Stomach smooth muscle (tissue), 2 donors: ENCODE measurements at regions not wholly inside any gene's neighbourhood (a gene's known extent, or its start where the extent isn't known, plus 50 kb on each side); places are given as distances from the start of the nearest gene placed in this dataset.

Experiments
- H3K27ac ChIP-seq: one replicate; pipeline ENCODE4 v1.7.0; 2013; ENCODE audit warnings: mild to moderate bottlenecking, low read length, inconsistent platforms
- H3K27me3 ChIP-seq, 2 donors: one replicate each; pipeline ENCODE4 v1.7.0; 2013; ENCODE audit warnings: low read length in 2 of 2; ENCODE audit not compliant: insufficient read depth in 2 of 2, control insufficient read depth in 1 of 2
- H3K36me3 ChIP-seq, 2 donors: one replicate each; pipeline ENCODE4 v1.7.0; 2013; ENCODE audit warnings: low read length in 2 of 2; ENCODE audit not compliant: control insufficient read depth in 2 of 2, insufficient read depth in 2 of 2
- H3K4me1 ChIP-seq: one replicate; pipeline ENCODE4 v1.7.0; 2013; ENCODE audit warnings: low read length; ENCODE audit not compliant: control insufficient read depth, insufficient read depth
- H3K4me3 ChIP-seq, 2 donors: one replicate each; pipeline ENCODE4 v1.7.0; 2013; ENCODE audit warnings: low read length in 2 of 2
- H3K9ac ChIP-seq, 2 donors: one replicate each; pipeline ENCODE4 v1.7.0; 2013; ENCODE audit warnings: low read length in 2 of 2, mild to moderate bottlenecking in 1 of 2
- H3K9me3 ChIP-seq, 2 donors: one replicate each; pipeline ENCODE4 v1.7.0; 2013; ENCODE audit warnings: low read length in 2 of 2; ENCODE audit not compliant: control insufficient read depth in 2 of 2
- donor health status: healthy.
- donor health status: Pancreatic carcinoma.

DNA sequence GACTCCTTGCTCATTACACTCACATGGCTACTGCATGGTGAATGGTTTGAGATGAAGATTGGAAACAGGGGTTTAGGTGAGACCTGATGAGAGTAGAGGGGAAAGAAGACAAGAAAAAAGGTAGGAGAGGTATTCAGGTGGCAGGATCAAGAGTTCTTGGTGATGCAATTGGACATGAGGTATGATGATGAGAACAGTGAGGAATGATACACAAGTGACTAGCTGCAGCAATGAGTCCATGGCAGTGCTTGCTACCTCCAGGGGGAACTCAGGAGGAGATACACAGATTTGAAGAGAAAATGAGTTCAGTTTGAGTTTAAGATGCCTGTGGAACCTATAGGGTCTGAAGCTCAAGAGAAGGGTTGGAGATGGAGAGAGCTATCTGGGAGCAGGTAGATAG lies 62.1 kb upstream of the NFE2L2 start:
- Histone ChIP-seq H3K9me3 (no peaks in the 10 kb centered on the region), H3K27me3 (no peaks in the 10 kb centered on the region), H3K27ac (no peak overlapping the region), H3K36me3 (peaks cover 6% of the 10 kb centered on the region in 2 donors), H3K4me3 (no peak overlapping the region), H3K4me1 (no peaks in the 10 kb centered on the region), H3K9ac (no peak overlapping the region)

DNA sequence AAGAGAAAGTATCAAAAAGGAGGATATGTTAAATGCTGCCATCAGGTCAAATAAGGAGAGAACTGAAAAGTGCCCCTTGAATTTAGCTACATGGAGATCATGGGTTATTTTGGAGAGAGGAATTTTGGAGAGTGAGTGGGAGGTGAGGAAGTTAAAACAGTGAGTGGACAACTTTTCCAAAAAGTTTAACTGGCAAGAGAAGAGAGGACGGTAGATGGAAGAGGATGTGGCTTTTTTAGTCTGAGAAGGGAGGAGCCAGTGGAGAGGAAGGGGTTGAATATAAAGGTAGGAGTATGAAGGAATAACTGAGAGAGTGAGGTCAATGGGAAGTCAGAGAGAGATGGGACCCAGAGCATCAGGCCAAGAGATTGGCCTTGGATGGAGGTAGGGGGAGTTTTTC lies 62.5 kb upstream of the NFE2L2 start:
- Histone ChIP-seq H3K9me3 (no peaks in the 10 kb centered on the region), H3K4me1 (no peaks in the 10 kb centered on the region), H3K9ac (no peak overlapping the region), H3K36me3 (peaks cover 6% of the 10 kb centered on the region in 2 donors), H3K27ac (no peak overlapping the region), H3K27me3 (no peaks in the 10 kb centered on the region), H3K4me3 (no peak overlapping the region)

DNA sequence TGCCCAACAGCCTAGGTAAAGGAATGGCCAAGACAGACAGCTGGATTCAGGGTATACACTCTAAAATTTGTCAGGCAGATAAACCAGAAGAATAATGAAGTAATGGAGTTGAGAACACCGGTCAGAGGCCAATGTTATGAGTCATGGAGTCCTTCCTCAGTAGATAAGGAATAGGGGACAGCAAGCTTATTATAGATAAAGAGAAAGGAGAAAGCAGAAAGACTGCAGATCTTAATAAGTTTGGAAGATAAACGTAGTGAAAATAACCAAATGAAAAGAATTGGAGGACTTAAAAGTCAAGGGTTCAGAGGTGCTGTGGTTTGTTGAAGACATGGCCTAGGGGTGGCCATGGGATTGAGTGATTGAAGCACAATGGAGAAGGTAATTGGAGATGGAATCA lies 63.5 kb upstream of the NFE2L2 start:
- Histone ChIP-seq H3K9me3 (no peaks in the 10 kb centered on the region), H3K9ac (no peak overlapping the region), H3K4me3 (no peak overlapping the region), H3K27ac (no peak overlapping the region), H3K36me3 (no peaks in the 10 kb centered on the region), H3K27me3 (no peaks in the 10 kb centered on the region), H3K4me1 (no peaks in the 10 kb centered on the region)

DNA sequence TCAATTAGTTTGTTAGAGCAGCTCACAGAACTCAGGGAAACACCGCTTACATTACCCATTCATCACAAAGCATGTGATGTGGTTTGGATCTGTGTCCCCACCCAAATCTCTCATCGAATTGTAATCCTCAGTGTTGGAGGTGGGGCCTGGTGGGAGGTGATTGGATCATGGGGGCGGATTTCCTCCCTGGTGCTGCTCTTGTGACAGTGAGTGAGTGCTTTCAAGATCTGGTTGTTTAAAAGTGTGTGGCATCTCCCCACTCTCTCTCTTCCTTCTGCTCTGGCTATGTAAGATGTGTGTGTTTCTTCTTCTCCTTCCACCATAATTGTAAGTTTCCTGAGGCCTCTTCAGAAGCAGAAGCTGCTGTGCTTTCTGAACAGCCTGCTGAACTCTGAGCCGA lies 63.5 kb upstream of the AGPS start:
- Histone ChIP-seq H3K4me1 (no peaks in the 10 kb centered on the region), H3K9me3 (no peaks in the 10 kb centered on the region), H3K4me3 (no peak overlapping the region), H3K36me3 (no peaks in the 10 kb centered on the region), H3K27me3 (no peaks in the 10 kb centered on the region), H3K9ac (no peak overlapping the region), H3K27ac (no peak overlapping the region)

DNA sequence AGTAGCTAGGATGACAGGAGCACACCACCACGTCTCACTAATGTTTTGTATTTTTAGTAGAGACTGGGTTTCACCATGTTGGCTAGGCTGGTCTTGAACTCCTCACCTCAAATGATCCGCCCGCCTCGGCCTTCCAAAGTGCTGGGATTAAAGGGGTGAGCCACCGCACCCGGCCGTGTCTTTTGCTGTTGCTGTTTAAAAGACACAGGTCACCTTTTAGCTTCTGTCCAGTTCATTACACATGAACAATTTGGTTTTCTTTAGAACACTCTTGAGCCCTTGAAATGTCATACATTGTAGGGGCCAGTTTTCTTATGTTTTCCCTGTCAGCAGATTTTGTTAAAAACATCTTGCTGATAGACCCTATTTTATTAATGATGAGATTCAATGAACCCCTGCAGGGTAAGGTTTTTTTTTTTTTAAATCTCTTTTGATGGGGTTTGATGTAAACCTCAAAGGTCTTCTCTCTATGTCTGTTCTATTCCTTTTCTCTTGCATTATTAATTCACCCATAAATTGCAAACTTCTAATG lies 61.0 kb upstream of the AGPS start:
- Histone ChIP-seq H3K9ac (peak overlapping the region; percentile 0 to 54), H3K9me3 (no peaks in the 10 kb centered on the region), H3K27ac (no peak overlapping the region)

DNA sequence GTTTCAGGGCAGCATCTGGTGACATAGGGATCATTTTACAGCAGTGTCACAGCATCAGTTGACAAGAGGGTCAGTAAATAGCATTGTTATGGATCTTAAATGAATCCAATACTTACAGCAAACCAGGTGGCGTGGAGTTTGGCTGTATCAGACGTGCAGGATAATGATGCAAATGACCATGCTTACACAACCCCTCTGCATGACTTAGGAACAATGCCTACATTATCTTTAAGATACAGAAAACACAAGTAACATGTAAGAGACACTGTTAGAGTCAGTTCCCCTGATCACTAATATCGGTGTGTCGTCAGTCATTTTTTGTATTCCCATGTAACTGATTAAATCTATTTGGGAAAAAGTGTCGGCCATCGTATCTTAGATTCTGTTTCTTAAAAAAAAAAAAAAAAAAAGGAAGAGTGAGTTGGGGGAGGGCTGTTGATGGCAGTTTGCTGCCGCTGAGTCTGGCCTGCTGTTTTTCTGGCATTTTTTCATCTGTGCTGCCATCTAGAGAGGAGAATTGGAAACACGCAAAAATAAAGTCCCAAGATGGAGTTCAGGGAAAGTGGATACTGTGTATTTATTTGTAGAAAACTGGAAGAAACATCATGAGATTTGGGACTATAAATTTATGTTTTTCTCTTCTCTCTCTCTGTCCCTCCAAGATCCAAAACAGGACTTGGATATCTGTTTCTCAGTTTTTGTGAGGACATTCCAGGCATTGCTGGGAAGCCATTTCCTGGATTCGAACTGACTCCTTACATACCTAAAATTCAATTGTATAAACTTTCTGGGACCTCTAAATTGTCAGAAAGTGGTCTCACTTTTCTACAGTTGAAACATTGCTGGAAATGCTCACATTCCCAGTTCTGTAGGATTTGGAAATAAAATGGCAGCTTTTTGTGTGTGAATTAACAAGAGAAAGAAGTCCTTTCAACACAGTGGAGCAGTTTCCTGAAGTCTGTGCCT lies 60.3 kb upstream of the AGPS start:
- Histone ChIP-seq H3K4me3 (peak overlapping the region; percentile 16 to 49), H3K36me3 (no peaks in the 10 kb centered on the region), H3K27me3 (no peaks in the 10 kb centered on the region), H3K27ac (no peak overlapping the region), H3K9ac (peak overlapping the region; percentile 0 to 54), H3K4me1 (no peaks in the 10 kb centered on the region), H3K9me3 (no peaks in the 10 kb centered on the region)

More for the DNA sequence above, 61.0 kb upstream of the AGPS start:
- no peaks in the 10 kb centered on the region for H3K36me3 ChIP-seq
- no peaks in the 10 kb centered on the region for H3K27me3 ChIP-seq
- H3K4me3 ChIP-seq = peak overlapping the region in 1 of 2 donors; percentile 16
- H3K4me1 ChIP-seq = no peaks in the 10 kb centered on the region

DNA sequence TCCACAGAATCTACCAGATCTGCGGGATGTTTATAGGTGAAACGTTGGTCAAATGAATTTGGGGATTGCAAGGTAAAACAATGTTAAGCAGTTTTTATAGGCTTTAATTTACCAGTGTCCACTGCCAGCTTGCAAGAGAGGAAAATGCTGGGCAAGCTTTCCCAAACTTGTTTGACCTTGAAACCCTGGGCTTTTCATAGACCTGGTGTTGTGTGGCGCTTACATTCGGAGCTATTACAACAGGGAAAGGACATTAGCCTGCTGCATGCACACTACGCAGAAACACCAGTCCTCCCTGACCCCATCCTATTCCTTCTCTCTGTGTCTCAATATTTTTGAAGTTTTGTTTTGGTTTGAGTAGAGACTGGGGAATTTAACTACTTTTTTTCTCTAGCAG lies 59.6 kb upstream of the AGPS start:
- no peak overlapping the region for H3K27ac ChIP-seq
- H3K9me3 ChIP-seq = no peaks in the 10 kb centered on the region
- no peaks in the 10 kb centered on the region for H3K36me3 ChIP-seq
- H3K27me3 ChIP-seq = no peaks in the 10 kb centered on the region
- no peak overlapping the region for H3K4me3 ChIP-seq
- H3K4me1 ChIP-seq = no peaks in the 10 kb centered on the region
- H3K9ac ChIP-seq = peak overlapping the region in 1 of 2 donors; percentile 48

DNA sequence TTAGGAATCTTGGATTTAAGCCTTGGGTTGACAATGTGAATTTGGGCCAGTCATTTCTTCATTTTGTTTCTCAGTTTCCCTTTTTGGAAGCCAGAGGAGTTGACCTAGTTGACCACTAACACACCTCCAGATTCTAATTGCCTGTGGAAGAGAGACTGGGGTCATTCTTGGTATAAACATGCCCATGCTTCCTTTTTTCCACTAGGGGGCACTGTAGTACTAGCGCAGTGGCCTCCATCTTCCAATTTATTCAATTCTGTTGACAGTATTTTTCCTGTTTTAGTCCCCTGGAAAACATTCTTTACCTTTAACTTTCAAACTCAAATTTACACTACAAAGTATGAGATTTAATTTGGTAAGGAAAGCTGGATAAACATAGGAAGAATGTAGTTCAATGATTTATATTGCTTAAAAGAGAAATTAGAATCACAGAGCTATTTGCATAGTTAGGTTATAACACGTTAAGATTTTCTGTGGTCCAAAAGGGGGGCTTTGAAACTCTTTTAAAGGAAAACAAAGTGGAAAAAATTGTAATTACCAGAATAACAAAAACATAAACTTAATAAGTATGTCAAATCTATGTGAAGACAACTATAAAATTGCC lies 57.5 kb upstream of the AGPS start:
- no peak overlapping the region for H3K27ac ChIP-seq
- H3K27me3 ChIP-seq = no peaks in the 10 kb centered on the region
- no peaks in the 10 kb centered on the region for H3K4me1 ChIP-seq
- H3K4me3 ChIP-seq = no peak overlapping the region
- H3K36me3 ChIP-seq = no peaks in the 10 kb centered on the region
- no peak overlapping the region for H3K9ac ChIP-seq
- H3K9me3 ChIP-seq = no peaks in the 10 kb centered on the region

DNA sequence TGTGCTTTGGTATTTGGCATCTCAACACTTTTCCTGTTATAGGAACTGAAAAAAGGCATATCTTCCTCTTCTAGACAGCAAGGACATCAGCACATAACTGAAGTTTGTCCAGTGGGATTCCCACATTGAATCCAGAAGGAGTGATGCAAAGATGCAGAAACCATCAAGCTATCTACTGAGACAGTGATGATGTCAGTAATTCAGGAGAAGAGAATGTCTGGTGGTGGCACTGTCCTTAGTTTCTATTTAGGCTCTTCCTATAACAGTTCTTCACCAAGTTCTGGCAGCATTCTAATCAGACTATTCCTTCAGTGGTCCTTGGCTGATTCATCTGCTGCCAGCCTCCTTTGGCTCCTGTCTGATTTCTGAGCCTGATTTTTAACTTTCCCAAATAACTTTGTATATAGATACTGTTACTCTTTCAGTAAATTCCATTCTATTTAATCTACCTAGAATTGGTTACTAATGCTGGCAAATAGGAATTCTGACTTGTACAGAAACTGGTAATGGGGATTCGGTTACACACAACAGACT lies 56.6 kb upstream of the AGPS start:
- Histone ChIP-seq H3K4me3 (no peak overlapping the region), H3K9ac (no peak overlapping the region), H3K9me3 (no peaks in the 10 kb centered on the region), H3K36me3 (no peaks in the 10 kb centered on the region), H3K27me3 (no peaks in the 10 kb centered on the region), H3K4me1 (no peaks in the 10 kb centered on the region), H3K27ac (no peak overlapping the region)

DNA sequence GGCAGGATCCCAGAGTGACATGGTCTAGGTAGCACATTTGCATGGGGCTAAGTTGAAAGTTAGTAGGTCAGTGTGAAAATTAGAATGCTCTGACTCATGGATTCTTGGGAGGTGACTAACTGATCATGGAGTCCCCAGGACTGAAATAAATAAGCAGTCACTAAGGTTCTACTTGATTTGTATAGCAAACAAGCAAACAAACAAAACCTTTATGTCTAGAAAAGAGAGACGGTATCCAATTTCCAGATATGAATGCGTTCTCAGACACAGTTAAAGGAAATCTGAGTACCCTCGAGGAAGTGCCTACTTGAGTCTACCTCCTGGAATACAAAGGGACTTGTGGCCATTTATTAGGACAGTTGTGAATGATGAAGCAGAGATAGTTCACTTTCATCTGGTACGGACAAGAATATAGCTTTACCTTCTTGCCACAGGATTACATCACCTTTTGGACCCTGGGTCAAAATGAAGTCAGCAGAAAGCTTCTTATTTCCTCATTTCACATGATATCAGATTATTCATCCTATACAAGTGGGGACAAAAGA lies 54.3 kb upstream of the AGPS start:
- H3K27me3 ChIP-seq = no peaks in the 10 kb centered on the region
- H3K4me3 ChIP-seq = no peak overlapping the region
- H3K9me3 ChIP-seq = no peaks in the 10 kb centered on the region
- H3K27ac ChIP-seq = no peak overlapping the region
- no peaks in the 10 kb centered on the region for H3K4me1 ChIP-seq
- H3K9ac ChIP-seq = no peak overlapping the region
- H3K36me3 ChIP-seq = no peaks in the 10 kb centered on the region
